MM.1S (cell line): ENCODE measurements at regions not wholly inside any gene's neighbourhood (a gene's known extent, or its start where the extent isn't known, plus 50 kb on each side); places are given as distances from the start of the nearest gene placed in this dataset.

Source experiments
- DNase-seq: peaks from one replicate; pipeline ENCODE4 v3.0.0-alpha.2; 2015
- H2AFZ ChIP-seq: fragments of 300-600 bp; sonication (generic); 2 replicates; pipeline ENCODE4 v1.6.0; 2016; ENCODE audit warnings: antibody characterized with exemption, low read length
- H3F3A ChIP-seq: fragments of 300-600 bp; sonication (generic); 2 replicates; pipeline ENCODE4 v1.6.1; 2016; ENCODE audit warnings: mild to moderate bottlenecking, antibody characterized with exemption, low read length, moderate library complexity, mixed read lengths; ENCODE audit not compliant: insufficient read depth
- H3K27ac ChIP-seq: fragments of 300-600 bp; sonication (generic); 2 replicates; pipeline ENCODE4 v1.5.1; 2016; ENCODE audit warnings: mild to moderate bottlenecking, low read length
- H3K27me3 ChIP-seq: fragments of 300-600 bp; sonication (generic); replicated peaks from 2 replicates; pipeline ENCODE4 v1.6.0; 2016; ENCODE audit warnings: low read length; ENCODE audit not compliant: insufficient read depth
- H3K36me3 ChIP-seq: fragments of 300-600 bp; sonication (generic); replicated peaks from 2 replicates; pipeline ENCODE4 v1.6.1; 2016; ENCODE audit warnings: mild to moderate bottlenecking, low read length, mixed read lengths; ENCODE audit not compliant: insufficient read depth
- H3K4me1 ChIP-seq: fragments of 300-600 bp; sonication (generic); 2 replicates; pipeline ENCODE4 v1.6.1; 2016; ENCODE audit warnings: low read length, mixed read lengths
- H3K4me2 ChIP-seq: fragments of 300-600 bp; sonication (generic); 2 replicates; pipeline ENCODE4 v1.6.0; 2016; ENCODE audit warnings: low read depth, low read length
- H3K4me3 ChIP-seq: fragments of 300-600 bp; sonication (generic); 2 replicates; pipeline ENCODE4 v1.5.1; 2016; ENCODE audit warnings: low read length, mixed read lengths
- H3K79me2 ChIP-seq: fragments of 300-600 bp; sonication (generic); 2 replicates; pipeline ENCODE4 v1.6.1; 2016; ENCODE audit warnings: mixed run types, low read length, mixed read lengths
- H3K9ac ChIP-seq: fragments of 300-600 bp; sonication (generic); 2 replicates; pipeline ENCODE4 v1.6.1; 2016; ENCODE audit warnings: low read length, mixed read lengths
- H3K9me2 ChIP-seq: fragments of 300-600 bp; sonication (generic); replicated peaks from 2 replicates; pipeline ENCODE4 v1.6.1; 2016; ENCODE audit warnings: mild to moderate bottlenecking, low read length, mixed read lengths; ENCODE audit not compliant: insufficient read depth
- H3K9me3 ChIP-seq: fragments of 300-600 bp; sonication (generic); replicated peaks from 2 replicates; pipeline ENCODE4 v1.6.1; 2016; ENCODE audit warnings: mild to moderate bottlenecking, low read length, mixed read lengths; ENCODE audit not compliant: insufficient read depth
- H4K20me1 ChIP-seq: fragments of 300-600 bp; sonication (generic); 2 replicates; pipeline ENCODE4 v1.6.1; 2016; ENCODE audit warnings: mild to moderate bottlenecking, low read length, moderate library complexity, mixed read lengths; ENCODE audit not compliant: insufficient read depth
- EZH2 ChIP-seq: fragments of 300-600 bp; sonication (generic); optimal IDR thresholded peaks from 2 replicates; pipeline ENCODE3; 2017; ENCODE audit warnings: low read depth, mild to moderate bottlenecking, antibody characterized with exemption, low read length, mixed read lengths
- EZH2phosphoT487 ChIP-seq: fragments of 300-600 bp; sonication (generic); IDR thresholded peaks from 2 replicates; pipeline ENCODE4 v1.6.1; 2018; ENCODE audit warnings: antibody characterized with exemption, low read length
- TF ChIP-seq, protein P1 (sequence below): fragments of 300-600 bp; sonication (generic); IDR thresholded peaks from 2 replicates; pipeline ENCODE4 v1.5.1; 2016; ENCODE audit warnings: antibody characterized with exemption, low read length, mixed read lengths

GRCh38 chr1:29695803-29696202 is 459.5 kb downstream of the PTPRU start:
- Histone ChIP-seq H3K27me3 (peaks cover 85% of the 10 kb centered on the region), H3K4me2 (no peak overlapping the region), H3K9ac (no peak overlapping the region), H3K79me2 (no peaks in the 10 kb centered on the region), H3K9me3 (no peaks in the 10 kb centered on the region), H3K36me3 (no peaks in the 10 kb centered on the region), H3K27ac (no peak overlapping the region), H3K9me2 (no peaks in the 10 kb centered on the region), H3K4me3 (no peak overlapping the region), H3K4me1 (no peaks in the 10 kb centered on the region), H2AFZ (no peak overlapping the region), H3F3A (no peaks in the 10 kb centered on the region), H4K20me1 (no peaks in the 10 kb centered on the region)
- TF ChIP-seq EZH2 (no peak), EZH2phosphoT487 (no peak)
- TF ChIP-seq, protein P1, sequence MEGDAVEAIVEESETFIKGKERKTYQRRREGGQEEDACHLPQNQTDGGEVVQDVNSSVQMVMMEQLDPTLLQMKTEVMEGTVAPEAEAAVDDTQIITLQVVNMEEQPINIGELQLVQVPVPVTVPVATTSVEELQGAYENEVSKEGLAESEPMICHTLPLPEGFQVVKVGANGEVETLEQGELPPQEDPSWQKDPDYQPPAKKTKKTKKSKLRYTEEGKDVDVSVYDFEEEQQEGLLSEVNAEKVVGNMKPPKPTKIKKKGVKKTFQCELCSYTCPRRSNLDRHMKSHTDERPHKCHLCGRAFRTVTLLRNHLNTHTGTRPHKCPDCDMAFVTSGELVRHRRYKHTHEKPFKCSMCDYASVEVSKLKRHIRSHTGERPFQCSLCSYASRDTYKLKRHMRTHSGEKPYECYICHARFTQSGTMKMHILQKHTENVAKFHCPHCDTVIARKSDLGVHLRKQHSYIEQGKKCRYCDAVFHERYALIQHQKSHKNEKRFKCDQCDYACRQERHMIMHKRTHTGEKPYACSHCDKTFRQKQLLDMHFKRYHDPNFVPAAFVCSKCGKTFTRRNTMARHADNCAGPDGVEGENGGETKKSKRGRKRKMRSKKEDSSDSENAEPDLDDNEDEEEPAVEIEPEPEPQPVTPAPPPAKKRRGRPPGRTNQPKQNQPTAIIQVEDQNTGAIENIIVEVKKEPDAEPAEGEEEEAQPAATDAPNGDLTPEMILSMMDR: no peak
- DNase-seq: no peak

- TF ChIP-seq EZH2phosphoT487 (no peak), EZH2 (no peak)
- TF ChIP-seq, protein P1: no peak
- H3K9ac ChIP-seq: no peak overlapping the region
- no peaks in the 10 kb centered on the region for H3K4me1 ChIP-seq
- H2AFZ ChIP-seq: no peak overlapping the region
- H4K20me1 ChIP-seq: no peaks in the 10 kb centered on the region
- H3F3A ChIP-seq: no peaks in the 10 kb centered on the region
- H3K79me2 ChIP-seq: no peaks in the 10 kb centered on the region
- H3K36me3 ChIP-seq: no peaks in the 10 kb centered on the region
- H3K27me3 ChIP-seq: peaks cover 86% of the 10 kb centered on the region
- H3K4me2 ChIP-seq: no peak overlapping the region
- H3K9me2 ChIP-seq: no peaks in the 10 kb centered on the region
- no peaks in the 10 kb centered on the region for H3K9me3 ChIP-seq
- H3K27ac ChIP-seq: no peak overlapping the region
- DNase-seq: no peak
- H3K4me3 ChIP-seq: no peak overlapping the region
These were observed 458.7 kb downstream of the PTPRU start for GRCh38 chr1:29695036-29695435.

GRCh38 chr1:29691499-29691898 is 455.2 kb downstream of the PTPRU start:
- no peaks in the 10 kb centered on the region for H3K9me3 ChIP-seq
- no peaks in the 10 kb centered on the region for H3K79me2 ChIP-seq
- H3K9me2 ChIP-seq: no peaks in the 10 kb centered on the region
- no peak overlapping the region for H3K9ac ChIP-seq
- H3K36me3 ChIP-seq: no peaks in the 10 kb centered on the region
- no peak overlapping the region for H2AFZ ChIP-seq
- H3K27ac ChIP-seq: no peak overlapping the region
- H4K20me1 ChIP-seq: no peaks in the 10 kb centered on the region
- no peak overlapping the region for H3K4me3 ChIP-seq
- DNase-seq: no peak
- no peaks in the 10 kb centered on the region for H3F3A ChIP-seq
- no peaks in the 10 kb centered on the region for H3K4me1 ChIP-seq
- H3K27me3 ChIP-seq: peaks cover 86% of the 10 kb centered on the region
- TF ChIP-seq EZH2phosphoT487 (no peak), EZH2 (no peak)
- TF ChIP-seq, protein P1: no peak
- H3K4me2 ChIP-seq: no peak overlapping the region
